H9 (cell line): ENCODE measurements at regions not wholly inside any gene's neighbourhood (a gene's known extent, or its start where the extent isn't known, plus 50 kb on each side); places are given as distances from the start of the nearest gene placed in this dataset.

Source experiments
- DNase-seq: peaks from one replicate; pipeline ENCODE4 v3.0.0-alpha.2; 2017
- H2AFZ ChIP-seq: one replicate; pipeline ENCODE4 v1.6.1; 2013; ENCODE audit warnings: mild to moderate bottlenecking, low read length, control low read depth, moderate library complexity
- H2AK5ac ChIP-seq: 2 replicates; pipeline ENCODE4 v1.6.1; 2013; ENCODE audit warnings: low read length, control low read depth, mixed read lengths; ENCODE audit not compliant: insufficient read length
- H2BK120ac ChIP-seq: one replicate; pipeline ENCODE4 v1.6.1; 2013; ENCODE audit warnings: low read depth, mild to moderate bottlenecking, low read length, control low read depth, inconsistent platforms; ENCODE audit not compliant: poor library complexity, severe bottlenecking
- H2BK12ac ChIP-seq: 2 replicates; pipeline ENCODE4 v1.6.1; 2013; ENCODE audit warnings: low read length, control low read depth, mixed read lengths, low read depth; ENCODE audit not compliant: insufficient read length
- H2BK15ac ChIP-seq: 2 replicates; pipeline ENCODE4 v1.6.1; 2013; ENCODE audit warnings: low read depth, low read length, control low read depth
- H2BK20ac ChIP-seq: one replicate; pipeline ENCODE4 v1.6.1; 2013; ENCODE audit warnings: low read depth, mild to moderate bottlenecking, low read length, control low read depth, inconsistent platforms; ENCODE audit not compliant: poor library complexity, severe bottlenecking
- H2BK5ac ChIP-seq: 2 replicates; pipeline ENCODE4 v1.6.1; 2013; ENCODE audit warnings: low read length, control low read depth, mixed read lengths; ENCODE audit not compliant: insufficient read length
- H3K14ac ChIP-seq: 2 replicates; pipeline ENCODE4 v1.6.1; 2013; ENCODE audit warnings: low read length, control low read depth; ENCODE audit not compliant: insufficient read depth
- H3K18ac ChIP-seq: 2 replicates; pipeline ENCODE4 v1.6.1; 2013; ENCODE audit warnings: low read depth, mild to moderate bottlenecking, mixed read lengths, low read length, control low read depth; ENCODE audit not compliant: insufficient read length
- H3K23ac ChIP-seq: 2 replicates; pipeline ENCODE4 v1.6.1; 2013; ENCODE audit warnings: low read length, control low read depth, mixed read lengths, low read depth; ENCODE audit not compliant: insufficient read length
- H3K23me2 ChIP-seq: 2 replicates; pipeline ENCODE4 v1.6.1; 2013; ENCODE audit warnings: low read depth, mild to moderate bottlenecking, mixed read lengths, low read length, control low read depth; ENCODE audit not compliant: insufficient read length, poor library complexity, severe bottlenecking
- H3K27ac ChIP-seq: 2 replicates; pipeline ENCODE4 v1.5.1; 2013; ENCODE audit warnings: low read length, control low read depth, mixed read lengths, low read depth; ENCODE audit not compliant: insufficient read length
- H3K27me3 ChIP-seq: 2 replicates; pipeline ENCODE4 v1.6.1; 2013; ENCODE audit warnings: low read length, control low read depth, inconsistent platforms; ENCODE audit not compliant: insufficient read depth
- H3K4ac ChIP-seq: 2 replicates; pipeline ENCODE4 v1.6.1; 2013; ENCODE audit warnings: low read depth, mild to moderate bottlenecking, control low read depth, inconsistent platforms, low read length, moderate library complexity
- H3K4me1 ChIP-seq: 2 replicates; pipeline ENCODE4 v1.6.1; 2013; ENCODE audit warnings: low read length, control low read depth, inconsistent platforms; ENCODE audit not compliant: insufficient read depth
- H3K4me2 ChIP-seq: 2 replicates; pipeline ENCODE4 v1.6.1; 2013; ENCODE audit warnings: low read length, control low read depth, mixed read lengths; ENCODE audit not compliant: insufficient read length, insufficient read depth
- H3K56ac ChIP-seq: 2 replicates; pipeline ENCODE4 v1.6.1; 2013; ENCODE audit warnings: low read depth, mild to moderate bottlenecking, mixed read lengths, low read length, control low read depth; ENCODE audit not compliant: insufficient read length
- H3K79me1 ChIP-seq: 2 replicates; pipeline ENCODE4 v1.6.1; 2013; ENCODE audit warnings: low read depth, mild to moderate bottlenecking, moderate library complexity, low read length, control low read depth, inconsistent platforms; ENCODE audit not compliant: insufficient read depth, poor library complexity, severe bottlenecking
- H3K79me2 ChIP-seq: 2 replicates; pipeline ENCODE4 v1.6.1; 2013; ENCODE audit warnings: low read length, control low read depth, inconsistent platforms; ENCODE audit not compliant: insufficient read depth
- H3K9ac ChIP-seq: 2 replicates; pipeline ENCODE4 v1.6.1; 2013; ENCODE audit warnings: low read length, control low read depth, mixed read lengths; ENCODE audit not compliant: insufficient read length; ENCODE audit errors: extremely low read depth
- H3K9me3 ChIP-seq: one replicate; pipeline ENCODE4 v1.6.1; 2013; ENCODE audit warnings: low read depth, low read length, inconsistent platforms; ENCODE audit not compliant: control insufficient read depth
- H3T11ph ChIP-seq: one replicate; pipeline ENCODE4 v1.6.1; 2013; ENCODE audit warnings: mild to moderate bottlenecking, low read length, control low read depth, inconsistent platforms
- H4K20me1 ChIP-seq: one replicate; pipeline ENCODE4 v1.6.1; 2013; ENCODE audit not compliant: control insufficient read depth, insufficient read length, insufficient read depth
- H4K5ac ChIP-seq: 2 replicates; pipeline ENCODE4 v1.6.1; 2013; ENCODE audit warnings: low read depth, mild to moderate bottlenecking, mixed read lengths, low read length, control low read depth; ENCODE audit not compliant: insufficient read length
- H4K8ac ChIP-seq: replicated peaks from 2 replicates; pipeline ENCODE4 v1.6.1; 2013; ENCODE audit warnings: low read length, control low read depth, mixed read lengths, low read depth; ENCODE audit not compliant: insufficient read length
- H4K91ac ChIP-seq: 2 replicates; pipeline ENCODE4 v1.6.1; 2013; ENCODE audit warnings: low read depth, mild to moderate bottlenecking, moderate library complexity, mixed read lengths, low read length, control low read depth; ENCODE audit not compliant: insufficient read length
- H3K27ac Mint-ChIP-seq, 3 experiments: 2 replicates in 2 of 3; 3 replicates in 1 of 3; pipeline ENCODE4 v1.8.0; 2020 to 2021; ENCODE audit warnings: mixed read lengths in 3 of 3, mild to moderate bottlenecking in 1 of 3, moderate library complexity in 1 of 3
- H3K27me3 Mint-ChIP-seq: 2 replicates; pipeline ENCODE4 v1.8.0; 2021; ENCODE audit warnings: low read depth, mild to moderate bottlenecking, moderate library complexity, mixed read lengths
- H3K36me3 Mint-ChIP-seq, 3 experiments: 2 replicates in 2 of 3; 3 replicates in 1 of 3; pipeline ENCODE4 v1.8.0; 2020 to 2021; ENCODE audit warnings: low read depth in 3 of 3, mixed read lengths in 3 of 3; ENCODE audit not compliant: insufficient read depth in 1 of 3
- H3K4me1 Mint-ChIP-seq, 2 experiments: 2 replicates each; pipeline ENCODE4 v1.8.0; 2020; ENCODE audit warnings: mixed read lengths in 2 of 2
- H3K4me3 Mint-ChIP-seq, 2 experiments: 2 replicates in 1 of 2; 3 replicates in 1 of 2; pipeline ENCODE4 v1.8.0; 2020 to 2021; ENCODE audit warnings: mild to moderate bottlenecking in 2 of 2, mixed read lengths in 2 of 2, moderate library complexity in 1 of 2
- H3K9me3 Mint-ChIP-seq, 2 experiments: 2 replicates in 1 of 2; 3 replicates in 1 of 2; pipeline ENCODE4 v1.8.0; 2020; ENCODE audit warnings: mild to moderate bottlenecking in 2 of 2, mixed read lengths in 2 of 2, moderate library complexity in 1 of 2
- WGBS: extraction: QIAGEN DNeasy Blood & Tissue Kit; methylation state at CpG from one replicate; pipeline ENCODE4 v1.1.7; 2013; ENCODE audit warnings: missing lambda C conversion rate, low lambda C conversion rate, mixed read lengths; ENCODE audit not compliant: insufficient read length; ENCODE audit errors: extremely low coverage; 5-methylcytosine and 5-hydroxymethylcytosine counted together
- TF ChIP-seq, protein P1 (sequence below): fragments of 200-600 bp; sonication (generic); conservative IDR thresholded peaks from 3 replicates; pipeline ENCODE4 v1.8.0; 2021; ENCODE audit warnings: antibody characterized with exemption, mild to moderate bottlenecking

DNA sequence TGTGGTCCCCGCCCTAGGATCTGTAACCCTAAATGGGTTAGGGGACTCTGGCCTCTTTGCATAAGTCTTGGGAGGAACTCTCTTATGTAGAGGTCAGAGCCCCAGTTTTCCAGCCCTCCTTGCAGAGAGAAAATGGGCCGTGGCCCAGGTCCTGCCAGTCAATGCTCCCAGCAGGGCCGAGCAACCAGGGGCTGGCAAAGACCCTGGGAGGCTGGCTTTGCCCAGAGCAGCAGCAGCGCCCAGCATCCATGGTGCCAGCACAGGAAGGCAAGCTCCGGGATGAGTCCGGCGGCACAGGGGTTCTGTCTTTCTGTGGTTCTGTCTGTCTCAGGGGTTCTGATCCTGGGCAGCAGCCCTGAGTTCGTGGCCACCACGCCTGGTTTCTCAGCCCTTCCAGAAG, 684.8 kb downstream of the BRD1 start:
- H2AFZ ChIP-seq, result no peak overlapping the region
- H3K27ac ChIP-seq, result no peak overlapping the region
- TF ChIP-seq, protein P1, sequence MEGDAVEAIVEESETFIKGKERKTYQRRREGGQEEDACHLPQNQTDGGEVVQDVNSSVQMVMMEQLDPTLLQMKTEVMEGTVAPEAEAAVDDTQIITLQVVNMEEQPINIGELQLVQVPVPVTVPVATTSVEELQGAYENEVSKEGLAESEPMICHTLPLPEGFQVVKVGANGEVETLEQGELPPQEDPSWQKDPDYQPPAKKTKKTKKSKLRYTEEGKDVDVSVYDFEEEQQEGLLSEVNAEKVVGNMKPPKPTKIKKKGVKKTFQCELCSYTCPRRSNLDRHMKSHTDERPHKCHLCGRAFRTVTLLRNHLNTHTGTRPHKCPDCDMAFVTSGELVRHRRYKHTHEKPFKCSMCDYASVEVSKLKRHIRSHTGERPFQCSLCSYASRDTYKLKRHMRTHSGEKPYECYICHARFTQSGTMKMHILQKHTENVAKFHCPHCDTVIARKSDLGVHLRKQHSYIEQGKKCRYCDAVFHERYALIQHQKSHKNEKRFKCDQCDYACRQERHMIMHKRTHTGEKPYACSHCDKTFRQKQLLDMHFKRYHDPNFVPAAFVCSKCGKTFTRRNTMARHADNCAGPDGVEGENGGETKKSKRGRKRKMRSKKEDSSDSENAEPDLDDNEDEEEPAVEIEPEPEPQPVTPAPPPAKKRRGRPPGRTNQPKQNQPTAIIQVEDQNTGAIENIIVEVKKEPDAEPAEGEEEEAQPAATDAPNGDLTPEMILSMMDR, result no peak
- no peak overlapping the region for H2BK5ac ChIP-seq
- no peak overlapping the region for H4K91ac ChIP-seq
- Mint-ChIP-seq H3K36me3 (peaks cover 0 to 1% (median 0%) of the 10 kb centered on the region in 3 experiments; a peak in 1 of 7 replicates), H3K9me3 (peaks cover 0 to 6% of the 10 kb centered on the region in 2 experiments; a peak in 3 of 5 replicates), H3K4me3 (no peak overlapping the region), H3K4me1 (peaks cover 3 to 10% of the 10 kb centered on the region in 2 experiments; a peak in 3 of 4 replicates), H3K27me3 (peaks cover 17% of the 10 kb centered on the region), H3K27ac (no peak overlapping the region)
- H3K56ac ChIP-seq, result no peak overlapping the region
- DNase-seq, result no peak
- H3K23me2 ChIP-seq, result no peaks in the 10 kb centered on the region
- H3K14ac ChIP-seq, result no peak overlapping the region
- no peaks in the 10 kb centered on the region for H3K27me3 ChIP-seq
- no peak overlapping the region for H3K23ac ChIP-seq
- no peaks in the 10 kb centered on the region for H3K4me1 ChIP-seq
- no CpG with 5 or more reads among the region's 9 CpGs for WGBS
- no peak overlapping the region for H3K4ac ChIP-seq
- H3K9ac ChIP-seq, result no peak overlapping the region
- H2BK20ac ChIP-seq, result no peak overlapping the region
- H4K20me1 ChIP-seq, result no peaks in the 10 kb centered on the region
- no peak overlapping the region for H3K4me2 ChIP-seq
- H3K79me2 ChIP-seq, result no peaks in the 10 kb centered on the region
- H3K9me3 ChIP-seq, result no peaks in the 10 kb centered on the region
- no peak overlapping the region for H4K8ac ChIP-seq
- H2AK5ac ChIP-seq, result no peak overlapping the region
- H2BK120ac ChIP-seq, result no peak overlapping the region
- H3K18ac ChIP-seq, result no peak overlapping the region
- H3K79me1 ChIP-seq, result no peaks in the 10 kb centered on the region
- no peak overlapping the region for H2BK12ac ChIP-seq
- no peak overlapping the region for H2BK15ac ChIP-seq
- H3T11ph ChIP-seq, result no peak overlapping the region
- no peak overlapping the region for H4K5ac ChIP-seq
